Peyer's patch (tissue), 4 donors: ENCODE measurements at regions not wholly inside any gene's neighbourhood (a gene's known extent, or its start where the extent isn't known, plus 50 kb on each side); places are given as distances from the start of the nearest gene placed in this dataset.

ENCODE experiments used
- DNase-seq, 3 donors: peaks; one replicate each; pipeline ENCODE4 v3.0.0-alpha.2; 2017 to 2019
- H3K27ac ChIP-seq, 4 donors: fragments of 200-600 bp; sonication (generic); one replicate each; pipeline ENCODE4 v1.5.1; 2016 to 2019
- H3K27me3 ChIP-seq, 2 donors: fragments of 200-600 bp; sonication (generic); one replicate each; pipeline ENCODE4 v1.5.1; 2019
- H3K36me3 ChIP-seq, 3 donors: fragments of 200-600 bp; sonication (generic); one replicate each; pipeline ENCODE4 v1.5.1; 2016 to 2019
- H3K4me1 ChIP-seq, 4 donors: fragments of 200-600 bp; sonication (generic); one replicate each; pipeline ENCODE4 v1.5.1; 2016 to 2019
- H3K4me3 ChIP-seq, 4 donors: fragments of 200-600 bp; sonication (generic); 1 replicate in 3 of 4; 2 replicates in 1 of 4; pipeline ENCODE4 v1.5.1; 2016 to 2019; ENCODE audit warnings: mild to moderate bottlenecking in 1 of 4
- H3K9me3 ChIP-seq, 4 donors: fragments of 200-600 bp; sonication (generic); one replicate each; pipeline ENCODE4 v1.5.1; 2016 to 2019; ENCODE audit warnings: mild to moderate bottlenecking in 1 of 4
- CTCF ChIP-seq, 6 experiments: fragments of 450-650 bp in 4 of 6; fragments of 200-600 bp in 2 of 6; sonication (generic) in 1 of 6; IDR thresholded peaks; one replicate each; pipeline ENCODE4 v1.5.1; 2017 to 2019; ENCODE audit warnings: antibody characterized with exemption in 6 of 6, mild to moderate bottlenecking in 3 of 6, moderate library complexity in 1 of 6
- POLR2A ChIP-seq, 2 donors: fragments of 450-650 bp; IDR thresholded peaks; one replicate each; pipeline ENCODE4 v1.5.1; 2017; ENCODE audit warnings: antibody characterized with exemption in 2 of 2, mild to moderate bottlenecking in 2 of 2, moderate library complexity in 2 of 2

GRCh38 chr5:165521816-165522610, 2016.6 kb downstream of the MAT2B start:
- H3K27me3 ChIP-seq, result no peaks in the 10 kb centered on the region
- H3K27ac ChIP-seq, result no peak overlapping the region
- H3K9me3 ChIP-seq, result no peaks in the 10 kb centered on the region
- H3K4me1 ChIP-seq, result no peaks in the 10 kb centered on the region
- no peak for TF ChIP-seq POLR2A (IDR thresholded peaks at IDR 0.05)
- TF ChIP-seq CTCF (IDR thresholded peaks at IDR 0.05), result no peak
- H3K36me3 ChIP-seq, result no peaks in the 10 kb centered on the region
- H3K4me3 ChIP-seq, result no peak overlapping the region
- DNase-seq, result no peak

GRCh38 chr5:165525271-165525670, 2019.9 kb downstream of the MAT2B start:
- Histone ChIP-seq H3K27me3 (no peaks in the 10 kb centered on the region), H3K36me3 (no peaks in the 10 kb centered on the region), H3K9me3 (peaks cover 0 to 3% (median 0%) of the 10 kb centered on the region in 4 donors), H3K4me3 (no peak overlapping the region), H3K27ac (no peak overlapping the region), H3K4me1 (no peaks in the 10 kb centered on the region)
- no peak for DNase-seq
- TF ChIP-seq CTCF (IDR thresholded peaks at IDR 0.05) (no peak), POLR2A (IDR thresholded peaks at IDR 0.05) (no peak)

GRCh38 chr5:165526357-165526756, 2020.9 kb downstream of the MAT2B start:
- Histone ChIP-seq H3K4me3 (no peak overlapping the region), H3K36me3 (no peaks in the 10 kb centered on the region), H3K27ac (no peak overlapping the region), H3K27me3 (no peaks in the 10 kb centered on the region), H3K9me3 (peaks cover 0 to 3% (median 0%) of the 10 kb centered on the region in 4 donors), H3K4me1 (no peaks in the 10 kb centered on the region)
- no peak for DNase-seq
- TF ChIP-seq POLR2A (IDR thresholded peaks at IDR 0.05), result no peak
- no peak for TF ChIP-seq CTCF (IDR thresholded peaks at IDR 0.05)

GRCh38 chr5:165527577-165527976, 2022.2 kb downstream of the MAT2B start:
- Histone ChIP-seq H3K27ac (no peak overlapping the region), H3K27me3 (no peaks in the 10 kb centered on the region), H3K4me1 (no peaks in the 10 kb centered on the region), H3K36me3 (no peaks in the 10 kb centered on the region), H3K4me3 (no peak overlapping the region), H3K9me3 (peaks cover 0 to 3% (median 0%) of the 10 kb centered on the region in 4 donors)
- no peak for DNase-seq
- TF ChIP-seq CTCF (IDR thresholded peaks at IDR 0.05) (no peak), POLR2A (IDR thresholded peaks at IDR 0.05) (no peak)

GRCh38 chr5:165538065-165538464, 2032.6 kb downstream of the MAT2B start:
- H3K9me3 ChIP-seq, result no peaks in the 10 kb centered on the region
- TF ChIP-seq CTCF (IDR thresholded peaks at IDR 0.05), result no peak
- no peak for TF ChIP-seq POLR2A (IDR thresholded peaks at IDR 0.05)
- no peaks in the 10 kb centered on the region for H3K27me3 ChIP-seq
- no peak overlapping the region for H3K4me3 ChIP-seq
- H3K36me3 ChIP-seq, result no peaks in the 10 kb centered on the region
- no peak for DNase-seq
- H3K27ac ChIP-seq, result no peak overlapping the region
- H3K4me1 ChIP-seq, result no peaks in the 10 kb centered on the region
